ENCODE measurements at regions not wholly inside any gene's neighbourhood (a gene's known extent, or its start where the extent isn't known, plus 50 kb on each side); places are given as distances from the start of the nearest gene placed in this dataset.

DNA sequence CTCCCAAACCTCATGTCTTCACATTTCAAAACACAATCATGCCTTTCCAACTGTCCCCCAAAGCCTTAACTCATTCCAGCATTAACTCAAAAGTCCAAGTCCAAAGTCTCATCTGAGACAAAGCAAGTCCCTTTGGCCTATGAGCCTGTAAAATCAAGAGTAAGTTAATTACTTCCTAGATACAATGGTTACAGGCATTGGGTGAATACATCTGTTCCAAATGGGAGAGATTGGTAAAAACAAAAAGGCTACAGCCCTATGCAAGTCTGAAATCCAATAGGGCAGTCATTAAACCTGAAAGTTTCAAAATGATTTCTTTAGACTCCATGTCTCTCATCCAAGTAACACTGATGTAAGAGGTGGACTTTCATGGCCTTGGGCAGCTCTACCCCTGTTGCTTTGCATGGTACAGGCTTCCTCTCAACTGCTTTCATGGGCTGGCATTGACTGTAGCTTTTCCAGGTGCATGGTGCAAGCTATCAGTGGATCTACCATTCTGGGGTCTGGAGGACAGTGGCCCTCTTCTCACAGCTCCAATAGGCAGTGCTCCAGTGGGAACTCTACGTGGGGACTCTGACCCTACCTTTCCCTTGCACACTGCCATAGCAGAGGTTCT, 55.0 kb upstream of the PLSCR4 start:
- TF ChIP-seq, protein P1, sequence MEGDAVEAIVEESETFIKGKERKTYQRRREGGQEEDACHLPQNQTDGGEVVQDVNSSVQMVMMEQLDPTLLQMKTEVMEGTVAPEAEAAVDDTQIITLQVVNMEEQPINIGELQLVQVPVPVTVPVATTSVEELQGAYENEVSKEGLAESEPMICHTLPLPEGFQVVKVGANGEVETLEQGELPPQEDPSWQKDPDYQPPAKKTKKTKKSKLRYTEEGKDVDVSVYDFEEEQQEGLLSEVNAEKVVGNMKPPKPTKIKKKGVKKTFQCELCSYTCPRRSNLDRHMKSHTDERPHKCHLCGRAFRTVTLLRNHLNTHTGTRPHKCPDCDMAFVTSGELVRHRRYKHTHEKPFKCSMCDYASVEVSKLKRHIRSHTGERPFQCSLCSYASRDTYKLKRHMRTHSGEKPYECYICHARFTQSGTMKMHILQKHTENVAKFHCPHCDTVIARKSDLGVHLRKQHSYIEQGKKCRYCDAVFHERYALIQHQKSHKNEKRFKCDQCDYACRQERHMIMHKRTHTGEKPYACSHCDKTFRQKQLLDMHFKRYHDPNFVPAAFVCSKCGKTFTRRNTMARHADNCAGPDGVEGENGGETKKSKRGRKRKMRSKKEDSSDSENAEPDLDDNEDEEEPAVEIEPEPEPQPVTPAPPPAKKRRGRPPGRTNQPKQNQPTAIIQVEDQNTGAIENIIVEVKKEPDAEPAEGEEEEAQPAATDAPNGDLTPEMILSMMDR (IDR thresholded peaks at IDR 0.05) = no peak
- no peak for TF ChIP-seq EZH2 (IDR thresholded peaks at IDR 0.05; ENCODE audit: borderline replicate concordance, insufficient read depth, low read depth, low read length, poor library complexity, severe bottlenecking)

All from B cell (primary cell).